ENCODE measurements at regions not wholly inside any gene's neighbourhood (a gene's known extent, or its start where the extent isn't known, plus 50 kb on each side); places are given as distances from the start of the nearest gene placed in this dataset.

- no peak for DNase-seq (ENCODE audit: low read depth)
- TF ChIP-seq CTCF (IDR thresholded peaks at IDR 0.05; ENCODE audit: insufficient read depth, low read length, poor library complexity, severe bottlenecking) = no peak
- H3K4me3 ChIP-seq (ENCODE audit: low read depth, low read length) = no peak overlapping the region
- H3K36me3 ChIP-seq (ENCODE audit: control insufficient read depth, insufficient read depth, low read length) = no peaks in the 10 kb centered on the region
- no peaks in the 10 kb centered on the region for H3K27me3 ChIP-seq (ENCODE audit: control insufficient read depth, insufficient read depth, low read length)
Observed at GRCh38 chr10:28202941-28203352, 99.9 kb downstream of the MPP7 start.

- H3K4me3 ChIP-seq (ENCODE audit: low read depth, low read length) = no peak overlapping the region
- no peaks in the 10 kb centered on the region for H3K36me3 ChIP-seq (ENCODE audit: control insufficient read depth, insufficient read depth, low read length)
- no peaks in the 10 kb centered on the region for H3K27me3 ChIP-seq (ENCODE audit: control insufficient read depth, insufficient read depth, low read length)
- no peak for DNase-seq (ENCODE audit: low read depth)
- no peak for TF ChIP-seq CTCF (IDR thresholded peaks at IDR 0.05; ENCODE audit: insufficient read depth, low read length, poor library complexity, severe bottlenecking)
Observed at GRCh38 chr10:28201410-28202400, 101.2 kb downstream of the MPP7 start.

- Histone ChIP-seq H3K4me3 (ENCODE audit: low read depth, low read length) (no peak overlapping the region), H3K36me3 (ENCODE audit: control insufficient read depth, insufficient read depth, low read length) (no peaks in the 10 kb centered on the region), H3K27me3 (ENCODE audit: control insufficient read depth, insufficient read depth, low read length) (no peaks in the 10 kb centered on the region)
- TF ChIP-seq CTCF (IDR thresholded peaks at IDR 0.05; ENCODE audit: insufficient read depth, low read length, poor library complexity, severe bottlenecking) = no peak
- no peak for DNase-seq (ENCODE audit: low read depth)
Observed at GRCh38 chr10:28200775-28201174, 102.1 kb downstream of the MPP7 start.

- DNase-seq (ENCODE audit: low read depth) = no peak
- Histone ChIP-seq H3K27me3 (ENCODE audit: control insufficient read depth, insufficient read depth, low read length) (no peaks in the 10 kb centered on the region), H3K36me3 (ENCODE audit: control insufficient read depth, insufficient read depth, low read length) (no peaks in the 10 kb centered on the region), H3K4me3 (ENCODE audit: low read depth, low read length) (no peak overlapping the region)
- TF ChIP-seq CTCF (IDR thresholded peaks at IDR 0.05; ENCODE audit: insufficient read depth, low read length, poor library complexity, severe bottlenecking) = no peak
Observed at GRCh38 chr10:28199941-28200340, 102.9 kb downstream of the MPP7 start.

- no peak for TF ChIP-seq CTCF (IDR thresholded peaks at IDR 0.05; ENCODE audit: insufficient read depth, low read length, poor library complexity, severe bottlenecking)
- Histone ChIP-seq H3K36me3 (ENCODE audit: control insufficient read depth, insufficient read depth, low read length) (no peaks in the 10 kb centered on the region), H3K4me3 (ENCODE audit: low read depth, low read length) (no peak overlapping the region), H3K27me3 (ENCODE audit: control insufficient read depth, insufficient read depth, low read length) (no peaks in the 10 kb centered on the region)
- no peak for DNase-seq (ENCODE audit: low read depth)
Observed at GRCh38 chr10:28190196-28190595, 112.7 kb downstream of the MPP7 start.

Measured in kidney epithelial cell (primary cell).